Osteoblast (primary cell): ENCODE measurements at regions not wholly inside any gene's neighbourhood (a gene's known extent, or its start where the extent isn't known, plus 50 kb on each side); places are given as distances from the start of the nearest gene placed in this dataset.

Experiments
- DNase-seq: peaks from one replicate; pipeline ENCODE4 v3.0.0; 2011; ENCODE audit warnings: low spot score, mixed read lengths; ENCODE audit not compliant: insufficient read length; ENCODE audit errors: missing footprints
- H2AFZ ChIP-seq: 2 replicates; pipeline ENCODE4 v1.6.0; 2011; ENCODE audit warnings: mild to moderate bottlenecking, low read length
- H3K27ac ChIP-seq: 2 replicates; pipeline ENCODE4 v1.5.1; 2011; ENCODE audit warnings: mild to moderate bottlenecking, low read depth, low read length, moderate library complexity
- H3K27me3 ChIP-seq: 2 replicates; pipeline ENCODE4 v1.6.0; 2012; ENCODE audit warnings: mild to moderate bottlenecking, control low read depth, inconsistent platforms, low read length, moderate library complexity; ENCODE audit not compliant: insufficient read depth
- H3K36me3 ChIP-seq: 2 replicates; pipeline ENCODE4 v1.5.1; 2011; ENCODE audit warnings: mild to moderate bottlenecking, low read length, control low read depth, moderate library complexity; ENCODE audit not compliant: insufficient read depth
- H3K4me1 ChIP-seq: 2 replicates; pipeline ENCODE4 v1.5.1; 2011; ENCODE audit warnings: mild to moderate bottlenecking, low read length, control low read depth, moderate library complexity; ENCODE audit not compliant: insufficient read depth
- H3K4me2 ChIP-seq: 2 replicates; pipeline ENCODE4 v1.6.0; 2011; ENCODE audit warnings: mild to moderate bottlenecking, low read length; ENCODE audit not compliant: insufficient read depth
- H3K4me3 ChIP-seq: fragments of 200-600 bp; sonication (generic); 3 replicates; pipeline ENCODE4 v1.5.1; 2012; ENCODE audit warnings: mild to moderate bottlenecking, low read length, inconsistent platforms; ENCODE audit not compliant: insufficient read depth
- H3K79me2 ChIP-seq: 2 replicates; pipeline ENCODE4 v1.6.0; 2012; ENCODE audit warnings: mild to moderate bottlenecking, low read length, control low read depth, inconsistent platforms; ENCODE audit not compliant: insufficient read depth
- H3K9me3 ChIP-seq: 2 replicates; pipeline ENCODE4 v1.5.1; 2011; ENCODE audit warnings: low read depth, low read length, control low read depth
- H4K20me1 ChIP-seq: 2 replicates; pipeline ENCODE4 v1.6.0; 2012; ENCODE audit warnings: mild to moderate bottlenecking, low read length, control low read depth; ENCODE audit not compliant: insufficient read depth
- CTCF ChIP-seq: IDR thresholded peaks from 2 replicates; pipeline ENCODE4 v1.5.1; 2011; ENCODE audit warnings: mild to moderate bottlenecking, low read depth, low read length, moderate library complexity; ENCODE audit errors: extremely low read depth

DNA sequence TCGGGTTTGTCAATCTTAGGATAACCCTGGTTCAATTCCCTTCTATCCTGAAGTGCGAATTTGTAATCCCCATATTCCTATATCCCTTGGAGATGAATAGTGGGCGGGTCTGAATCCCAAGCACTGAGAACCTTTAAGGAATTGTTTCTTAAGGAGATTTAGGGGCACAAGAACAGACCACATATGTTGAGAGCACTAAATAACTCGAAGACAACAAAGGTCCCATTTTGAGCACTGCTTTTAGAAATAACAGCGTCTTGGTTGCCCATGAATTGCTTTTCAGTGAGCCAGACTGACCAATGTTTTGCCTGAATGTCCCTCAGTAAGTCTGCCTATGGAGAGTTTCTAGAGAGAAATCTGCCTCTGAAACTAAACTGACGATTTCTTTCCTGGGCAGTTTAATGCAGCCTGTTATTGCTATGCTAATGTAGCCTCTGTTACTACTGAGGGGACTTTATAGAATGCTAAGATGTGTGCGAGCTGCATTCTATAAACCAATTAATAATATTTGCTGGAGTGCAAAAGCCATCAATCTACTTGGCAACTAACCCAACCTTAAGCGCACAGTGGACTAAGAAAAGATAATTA, 445.0 kb upstream of the DMAC1 start:
- no peaks in the 10 kb centered on the region for H3K4me1 ChIP-seq

GRCh38 chr9:8241201-8241600, 441.6 kb upstream of the DMAC1 start:
- Histone ChIP-seq H3K27me3 (no peaks in the 10 kb centered on the region), H3K9me3 (no peaks in the 10 kb centered on the region), H3K27ac (no peak overlapping the region), H2AFZ (no peak overlapping the region), H3K4me3 (no peak overlapping the region), H3K36me3 (no peaks in the 10 kb centered on the region), H3K79me2 (no peaks in the 10 kb centered on the region), H3K4me2 (no peak overlapping the region), H4K20me1 (no peaks in the 10 kb centered on the region), H3K4me1 (no peaks in the 10 kb centered on the region)
- no peak for DNase-seq
- TF ChIP-seq CTCF, result no peak

More for the DNA sequence above, 445.0 kb upstream of the DMAC1 start:
- TF ChIP-seq CTCF, result no peak
- H4K20me1 ChIP-seq, result no peaks in the 10 kb centered on the region
- no peak overlapping the region for H3K27ac ChIP-seq
- no peaks in the 10 kb centered on the region for H3K9me3 ChIP-seq
- no peaks in the 10 kb centered on the region for H3K79me2 ChIP-seq
- no peak overlapping the region for H2AFZ ChIP-seq
- H3K36me3 ChIP-seq, result no peaks in the 10 kb centered on the region
- H3K27me3 ChIP-seq, result no peaks in the 10 kb centered on the region
- no peak for DNase-seq
- no peak overlapping the region for H3K4me2 ChIP-seq
- no peak overlapping the region for H3K4me3 ChIP-seq

- Histone ChIP-seq H2AFZ (no peak overlapping the region), H3K36me3 (no peaks in the 10 kb centered on the region), H3K9me3 (no peaks in the 10 kb centered on the region), H3K79me2 (no peaks in the 10 kb centered on the region), H3K4me1 (no peaks in the 10 kb centered on the region), H3K4me2 (no peak overlapping the region), H4K20me1 (no peaks in the 10 kb centered on the region), H3K4me3 (no peak overlapping the region), H3K27me3 (no peaks in the 10 kb centered on the region), H3K27ac (no peak overlapping the region)
- no peak for TF ChIP-seq CTCF
- no peak for DNase-seq
These were observed 437.5 kb upstream of the DMAC1 start for GRCh38 chr9:8237096-8237495.

DNA sequence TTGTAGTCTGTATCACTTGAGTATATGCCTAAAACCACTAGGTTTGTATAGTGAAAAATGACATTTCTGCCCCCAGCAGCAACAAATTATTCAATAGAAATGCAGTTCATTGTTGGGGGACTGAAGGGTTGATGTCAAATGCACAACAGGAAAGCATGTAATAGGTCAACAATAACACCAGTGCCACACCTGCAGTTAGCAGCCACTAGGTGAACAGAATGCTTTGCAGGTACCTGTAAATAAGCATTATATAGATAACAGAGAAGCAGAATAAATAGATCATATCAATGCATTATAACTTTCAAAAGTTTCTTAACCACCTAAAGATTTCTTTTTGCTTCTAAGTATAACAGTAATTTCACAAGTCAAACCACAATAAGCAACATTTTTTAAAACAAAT, 435.9 kb upstream of the DMAC1 start:
- H3K36me3 ChIP-seq, result no peaks in the 10 kb centered on the region
- no peaks in the 10 kb centered on the region for H3K27me3 ChIP-seq
- no peak overlapping the region for H2AFZ ChIP-seq
- H3K4me3 ChIP-seq, result no peak overlapping the region
- no peak for TF ChIP-seq CTCF
- no peaks in the 10 kb centered on the region for H3K4me1 ChIP-seq
- H4K20me1 ChIP-seq, result no peaks in the 10 kb centered on the region
- no peak overlapping the region for H3K27ac ChIP-seq
- H3K79me2 ChIP-seq, result no peaks in the 10 kb centered on the region
- H3K9me3 ChIP-seq, result no peaks in the 10 kb centered on the region
- no peak overlapping the region for H3K4me2 ChIP-seq
- DNase-seq, result no peak
